ENCODE measurements at regions not wholly inside any gene's neighbourhood (a gene's known extent, or its start where the extent isn't known, plus 50 kb on each side); places are given as distances from the start of the nearest gene placed in this dataset.
A peak's percentile ranks its signal among the peaks of the same experiment; 100 is the strongest.

GRCh38 chr6:56736804-56737203 lies 94.1 kb upstream of the DST start (continued):
- TF ChIP-seq SMAD5 (IDR thresholded peaks at IDR 0.05; ENCODE audit: low read depth) = no peak
- TF ChIP-seq ESRRA (IDR thresholded peaks at IDR 0.05; ENCODE audit: low read length) = no peak
- no peak for TF ChIP-seq ASH2L (IDR thresholded peaks at IDR 0.05; ENCODE audit: borderline replicate concordance, low read depth)
- TF ChIP-seq RCOR1 (conservative IDR thresholded peaks at IDR 0.05; ENCODE audit: low read depth, low read length) = no peak
- no peak for TF ChIP-seq MEF2A (IDR thresholded peaks at IDR 0.05; ENCODE audit: insufficient read depth, low read depth, low read length)
- TF ChIP-seq MYB (IDR thresholded peaks at IDR 0.05; ENCODE audit: borderline replicate concordance, low read depth, low read length) = no peak
- TF ChIP-seq RBBP5 (conservative IDR thresholded peaks at IDR 0.05) = no peak
- no peak for TF ChIP-seq TBL1XR1 (IDR thresholded peaks at IDR 0.05; ENCODE audit: low read depth, low read length)
- no peak for TF ChIP-seq ZSCAN29 (IDR thresholded peaks at IDR 0.05)

- ChIA-PET CTCF (interaction anchor here (0.8 to 3.3 kb wide), 5 partner anchors 10 to 31 kb away, joined by 3 to 15 read pairs (median 6); no protein-coding TSS in a partner anchor), RAD21 (ENCODE audit: unreplicated experiment) (interaction anchor here (1.0 to 1.5 kb wide), 3 partner anchors 23 to 117 kb away, joined by 3 to 4 read pairs (median 3); no protein-coding TSS in a partner anchor), SMC1A (ENCODE audit: uncharacterized antibody, unreplicated experiment) (interaction anchor here (0.7 to 3.2 kb wide), 5 partner anchors 8 to 167 kb away, joined by 3 to 10 read pairs (median 3); no protein-coding TSS in a partner anchor), POLR2A (no interaction called here)
- FAIRE-seq (no peak), DNase-seq (ENCODE audit: low read depth, low spot score) (no peak), ATAC-seq (no peak)
- H3K9me3 ChIP-seq (replicated peaks; ENCODE audit: control insufficient read depth, insufficient read depth, low read length) = no peaks in the 10 kb centered on the region; the same call in 1 of the 3 replicates
- no peak overlapping the region for H3K4me2 ChIP-seq (ENCODE audit: control insufficient read depth, insufficient read depth)
- no peak overlapping the region for H2AFZ ChIP-seq (ENCODE audit: control insufficient read depth, low read depth, low read length)
- in situ Hi-C loops (cut with MboI) = no loop called here
- no peak overlapping the region for H3K9ac ChIP-seq (ENCODE audit: control insufficient read depth, insufficient read depth, low read length)
- BruUV-seq (replicated peaks) = no TSS peak
- H3K27ac ChIP-seq (ENCODE audit: control insufficient read depth, insufficient read depth) = no peak overlapping the region
- peaks cover 6% of the 10 kb centered on the region for H3K4me1 ChIP-seq (ENCODE audit: control insufficient read depth, insufficient read depth, low read length)
- no peak for TF ChIP-seq CEBPZ (IDR thresholded peaks at IDR 0.05; ENCODE audit: low read depth, low read length)
- peak; percentile 22; the same call in 1 of the 2 replicates for TF ChIP-seq SPI1 (IDR thresholded peaks at IDR 0.05; ENCODE audit: borderline replicate concordance, insufficient read depth, low read depth, low read length)
- H4K20me1 ChIP-seq (ENCODE audit: control insufficient read depth, insufficient read depth) = no peaks in the 10 kb centered on the region
- H3K27me3 ChIP-seq (replicated peaks in 1 of 2; ENCODE audit: control insufficient read depth in 2 of 2, insufficient read depth in 2 of 2, low read length in 1 of 2) = no peaks in the 10 kb centered on the region
- no peak overlapping the region for H3K4me3 ChIP-seq
- intact Hi-C loops (cut with micrococcal nuclease; ENCODE audit: unreplicated experiment) = no loop called here
- WGBS (ENCODE audit: insufficient coverage, insufficient replicate concordance, low lambda C conversion rate, missing lambda C conversion rate) = 52% methylated on average over 2 of the region's 2 CpGs
- peaks cover 0 to 7% of the 10 kb centered on the region in 2 experiments; a peak in 1 of 4 replicates for H3K36me3 ChIP-seq (ENCODE audit: control insufficient read depth in 2 of 2, insufficient read depth in 2 of 2, low read length in 1 of 2)
- peaks cover 23% of the 10 kb centered on the region for H3K79me2 ChIP-seq (ENCODE audit: control insufficient read depth, insufficient read depth, low read length)
These were observed 91.6 kb upstream of the DST start for GRCh38 chr6:56734335-56734734.
